ENCODE measurements at regions not wholly inside any gene's neighbourhood (a gene's known extent, or its start where the extent isn't known, plus 50 kb on each side); places are given as distances from the start of the nearest gene placed in this dataset.

DNA sequence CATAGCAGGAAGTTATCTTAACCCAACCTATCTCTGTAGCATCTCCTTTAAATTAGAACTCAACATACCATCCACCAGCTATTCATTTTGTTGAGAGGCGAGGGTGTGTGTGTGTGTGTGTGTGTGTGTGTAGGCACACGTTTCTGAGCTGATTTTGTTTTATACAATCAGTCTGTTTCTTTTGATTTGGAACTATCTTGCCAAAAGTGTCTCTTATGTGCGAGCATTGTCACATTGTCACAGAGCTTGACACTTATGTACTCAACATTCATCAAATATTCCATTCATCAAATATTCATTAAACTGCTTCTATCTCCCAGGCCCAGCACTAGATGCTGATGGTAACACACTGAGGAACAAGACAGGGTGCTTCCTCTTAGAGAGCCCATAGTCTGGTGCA, 180.4 kb downstream of the HAPSTR1 start:
- H3K9ac ChIP-seq (ENCODE audit: insufficient read depth in 1 of 2, low read length in 2 of 2), result no peak overlapping the region
- no peak overlapping the region for H3K4me3 ChIP-seq
- no peaks in the 10 kb centered on the region for H3K36me3 ChIP-seq (ENCODE audit: control insufficient read depth in 4 of 4, insufficient read depth in 4 of 4, low read length in 4 of 4)
- ATAC-seq (ENCODE audit: insufficient read depth, low FRiP score) (no peak), DNase-seq (no peak)
- no peaks in the 10 kb centered on the region for H3K27me3 ChIP-seq (ENCODE audit: control insufficient read depth in 3 of 3, insufficient read depth in 3 of 3, low read length in 2 of 3)
- H3K27ac ChIP-seq (ENCODE audit: low read depth in 1 of 2, low read length in 1 of 2), result no peak overlapping the region
- H3K9me3 ChIP-seq (ENCODE audit: control insufficient read depth in 4 of 4, insufficient read depth in 3 of 4, low read length in 3 of 4), result no peaks in the 10 kb centered on the region
- WGBS, 2 donors, result 74 to 85% methylated on average over 3 of the region's 3 CpGs
- H3K4me1 ChIP-seq (ENCODE audit: control insufficient read depth in 5 of 5, insufficient read depth in 5 of 5, low read length in 5 of 5), result no peaks in the 10 kb centered on the region
- TF ChIP-seq, protein P1, sequence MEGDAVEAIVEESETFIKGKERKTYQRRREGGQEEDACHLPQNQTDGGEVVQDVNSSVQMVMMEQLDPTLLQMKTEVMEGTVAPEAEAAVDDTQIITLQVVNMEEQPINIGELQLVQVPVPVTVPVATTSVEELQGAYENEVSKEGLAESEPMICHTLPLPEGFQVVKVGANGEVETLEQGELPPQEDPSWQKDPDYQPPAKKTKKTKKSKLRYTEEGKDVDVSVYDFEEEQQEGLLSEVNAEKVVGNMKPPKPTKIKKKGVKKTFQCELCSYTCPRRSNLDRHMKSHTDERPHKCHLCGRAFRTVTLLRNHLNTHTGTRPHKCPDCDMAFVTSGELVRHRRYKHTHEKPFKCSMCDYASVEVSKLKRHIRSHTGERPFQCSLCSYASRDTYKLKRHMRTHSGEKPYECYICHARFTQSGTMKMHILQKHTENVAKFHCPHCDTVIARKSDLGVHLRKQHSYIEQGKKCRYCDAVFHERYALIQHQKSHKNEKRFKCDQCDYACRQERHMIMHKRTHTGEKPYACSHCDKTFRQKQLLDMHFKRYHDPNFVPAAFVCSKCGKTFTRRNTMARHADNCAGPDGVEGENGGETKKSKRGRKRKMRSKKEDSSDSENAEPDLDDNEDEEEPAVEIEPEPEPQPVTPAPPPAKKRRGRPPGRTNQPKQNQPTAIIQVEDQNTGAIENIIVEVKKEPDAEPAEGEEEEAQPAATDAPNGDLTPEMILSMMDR (IDR thresholded peaks at IDR 0.05; ENCODE audit: control extremely low read depth, extremely low read depth), result no peak

DNA sequence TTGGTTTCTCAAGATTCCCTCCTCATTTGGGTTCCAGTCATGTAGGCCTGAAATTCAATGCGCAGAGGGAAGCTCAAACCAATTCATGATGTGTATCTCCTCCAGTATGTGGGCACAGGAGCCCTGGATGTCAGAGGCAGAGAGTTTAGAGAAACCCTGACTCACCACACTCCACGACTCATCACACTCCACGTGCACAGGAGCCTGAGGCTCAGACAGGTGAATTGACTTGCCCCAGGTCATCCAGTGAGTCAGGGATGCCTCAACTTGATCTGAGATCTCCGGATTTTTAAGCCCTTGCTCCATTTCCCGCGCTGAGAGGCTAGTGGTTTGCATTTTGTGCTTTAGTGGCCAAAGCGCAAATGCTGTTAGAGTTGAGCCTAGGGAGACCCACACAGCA, 183.9 kb downstream of the HAPSTR1 start:
- TF ChIP-seq, protein P1 (IDR thresholded peaks at IDR 0.05; ENCODE audit: control extremely low read depth, extremely low read depth), result no peak
- ATAC-seq (ENCODE audit: insufficient read depth, low FRiP score) (no peak), DNase-seq (no peak)
- no peaks in the 10 kb centered on the region for H3K4me1 ChIP-seq (ENCODE audit: control insufficient read depth in 5 of 5, insufficient read depth in 5 of 5, low read length in 5 of 5)
- H3K9me3 ChIP-seq (ENCODE audit: control insufficient read depth in 4 of 4, insufficient read depth in 3 of 4, low read length in 3 of 4), result no peaks in the 10 kb centered on the region
- no peaks in the 10 kb centered on the region for H3K36me3 ChIP-seq (ENCODE audit: control insufficient read depth in 4 of 4, insufficient read depth in 4 of 4, low read length in 4 of 4)
- WGBS, 2 donors, result 76 to 79% methylated on average over 7 of the region's 7 CpGs
- no peak overlapping the region for H3K4me3 ChIP-seq
- no peak overlapping the region for H3K27ac ChIP-seq (ENCODE audit: low read depth in 1 of 2, low read length in 1 of 2)
- H3K27me3 ChIP-seq (ENCODE audit: control insufficient read depth in 3 of 3, insufficient read depth in 3 of 3, low read length in 2 of 3), result no peaks in the 10 kb centered on the region
- no peak overlapping the region for H3K9ac ChIP-seq (ENCODE audit: insufficient read depth in 1 of 2, low read length in 2 of 2)

DNA sequence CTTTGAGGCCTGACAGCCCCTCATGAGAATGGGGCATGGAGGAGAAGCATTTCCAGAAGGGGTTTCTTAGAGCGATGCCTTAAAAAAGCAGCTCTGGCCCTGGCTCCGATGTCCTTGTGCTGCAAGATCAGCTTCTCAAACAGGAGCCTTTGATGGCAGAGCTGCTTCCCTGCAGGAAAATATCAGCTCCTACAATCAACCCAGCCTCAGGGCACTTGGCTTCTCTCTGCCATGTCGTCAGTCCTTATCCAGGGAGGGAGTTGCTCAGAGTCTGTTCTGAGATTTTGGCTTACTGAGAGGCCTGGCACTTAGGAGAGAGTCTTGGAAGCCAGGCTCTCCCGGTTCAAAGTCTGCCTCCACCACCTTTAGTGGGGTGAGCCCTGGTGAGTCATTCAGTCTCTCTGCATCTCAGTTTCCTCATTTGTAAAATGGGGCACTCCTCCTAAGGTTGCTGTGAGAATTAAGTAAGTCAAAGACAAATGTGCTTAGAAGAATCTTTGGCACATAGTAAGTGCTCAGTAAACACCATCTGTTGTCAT, 184.4 kb downstream of the HAPSTR1 start:
- Histone ChIP-seq H3K9ac (ENCODE audit: insufficient read depth in 1 of 2, low read length in 2 of 2) (no peak overlapping the region), H3K4me3 (no peak overlapping the region), H3K27ac (ENCODE audit: low read depth in 1 of 2, low read length in 1 of 2) (no peak overlapping the region), H3K9me3 (ENCODE audit: control insufficient read depth in 4 of 4, insufficient read depth in 3 of 4, low read length in 3 of 4) (no peaks in the 10 kb centered on the region), H3K36me3 (ENCODE audit: control insufficient read depth in 4 of 4, insufficient read depth in 4 of 4, low read length in 4 of 4) (no peaks in the 10 kb centered on the region), H3K27me3 (ENCODE audit: control insufficient read depth in 3 of 3, insufficient read depth in 3 of 3, low read length in 2 of 3) (no peaks in the 10 kb centered on the region), H3K4me1 (ENCODE audit: control insufficient read depth in 5 of 5, insufficient read depth in 5 of 5, low read length in 5 of 5) (no peaks in the 10 kb centered on the region)
- no peak for DNase-seq
- TF ChIP-seq, protein P1 (IDR thresholded peaks at IDR 0.05; ENCODE audit: control extremely low read depth, extremely low read depth), result no peak
- 72 to 78% methylated on average over 4 of the region's 4 CpGs for WGBS, 2 donors
- ATAC-seq (ENCODE audit: insufficient read depth, low FRiP score), result no peak
